ENCODE measurements at regions not wholly inside any gene's neighbourhood (a gene's known extent, or its start where the extent isn't known, plus 50 kb on each side); places are given as distances from the start of the nearest gene placed in this dataset.
A peak's percentile ranks its signal among the peaks of the same experiment; 100 is the strongest.

- peak; percentile 31 for DNase-seq
These were observed 789.8 kb upstream of the API5 start for GRCh38 chr11:42521994-42522393.

GRCh38 chr11:42524534-42525227 is 787.1 kb upstream of the API5 start:
- peak; percentile 77 for DNase-seq

GRCh38 chr11:42526426-42526825 is 785.4 kb upstream of the API5 start:
- DNase-seq, result no peak

- DNase-seq, result no peak
These were observed 783.3 kb upstream of the API5 start for GRCh38 chr11:42528471-42528870.

- DNase-seq, result no peak
These were observed 782.9 kb upstream of the API5 start for GRCh38 chr11:42528911-42529310.

GRCh38 chr11:42536611-42537360 is 775.0 kb upstream of the API5 start:
- DNase-seq, result no peak

GRCh38 chr11:42542336-42542735 is 769.5 kb upstream of the API5 start:
- DNase-seq, result no peak

- no peak for DNase-seq
These were observed 767.9 kb upstream of the API5 start for GRCh38 chr11:42543844-42544419.

GRCh38 chr11:42544726-42545125 is 767.1 kb upstream of the API5 start:
- no peak for DNase-seq

GRCh38 chr11:42545954-42546353 is 765.8 kb upstream of the API5 start:
- no peak for DNase-seq

GRCh38 chr11:42552786-42553185 is 759.0 kb upstream of the API5 start:
- DNase-seq, result peak; percentile 14

- DNase-seq, result peak; percentile 6
These were observed 756.6 kb upstream of the API5 start for GRCh38 chr11:42555190-42555589.

- no peak for DNase-seq
These were observed 740.5 kb upstream of the API5 start for GRCh38 chr11:42571131-42571877.

- no peak for DNase-seq
These were observed 739.8 kb upstream of the API5 start for GRCh38 chr11:42571878-42572610.

- DNase-seq, result no peak
These were observed 735.5 kb upstream of the API5 start for GRCh38 chr11:42576318-42576717.

GRCh38 chr11:42589286-42589685 is 722.5 kb upstream of the API5 start:
- no peak for DNase-seq

- no peak for DNase-seq
These were observed 720.0 kb upstream of the API5 start for GRCh38 chr11:42591841-42592240.

GRCh38 chr11:42593441-42593840 is 718.4 kb upstream of the API5 start:
- no peak for DNase-seq

GRCh38 chr11:42595876-42596275 is 715.9 kb upstream of the API5 start:
- DNase-seq, result no peak

GRCh38 chr11:42596576-42597145 is 715.1 kb upstream of the API5 start:
- peak; percentile 25 for DNase-seq

- no peak for DNase-seq
These were observed 713.5 kb upstream of the API5 start for GRCh38 chr11:42598341-42598740.

- DNase-seq, result peak; percentile 4
These were observed 691.0 kb upstream of the API5 start for GRCh38 chr11:42620796-42621195.

Measured in fibroblast of skin of abdomen (primary cell).